H1 (cell line): ENCODE measurements at regions not wholly inside any gene's neighbourhood (a gene's known extent, or its start where the extent isn't known, plus 50 kb on each side); places are given as distances from the start of the nearest gene placed in this dataset.

ENCODE experiments used
- CTCF ChIA-PET: fragments of 300-600 bp; sonication (Branson Sonifier 250); formaldehyde crosslinking; loops from one replicate; lab custom pipeline; 2021; ENCODE audit not compliant: partially characterized antibody; lab: Charles Lee
- POLR2A ChIA-PET: fragments of 300-600 bp; sonication (Branson Sonifier 250); formaldehyde crosslinking; loops from one replicate; lab custom pipeline; 2021; ENCODE audit warnings: inconsistent platforms; ENCODE audit not compliant: partially characterized antibody; lab: Charles Lee
- DNase-seq, 2 experiments: peaks; one replicate each; pipeline versions ENCODE4 v3.0.0 to v3.0.0-alpha.2; 2010 to 2022; ENCODE audit warnings: low spot score in 2 of 2, low read depth in 1 of 2, mixed read lengths in 1 of 2
- FAIRE-seq: peaks from 2 replicates; lab custom pipeline; 2011; peaks lifted over from hg19 to GRCh38; lab: Jason Lieb, UNC
- H2AFZ ChIP-seq: 2 replicates; pipeline ENCODE4 v1.8.1; 2012; ENCODE audit warnings: low read length, inconsistent platforms
- H2AK5ac ChIP-seq: 2 replicates; pipeline ENCODE4 v1.6.1; 2013; ENCODE audit warnings: low read depth, low read length
- H2BK120ac ChIP-seq: replicated peaks from 2 replicates; pipeline ENCODE3; 2013; ENCODE audit warnings: low read depth, low read length, inconsistent platforms
- H2BK12ac ChIP-seq: 2 replicates; pipeline ENCODE4 v1.6.1; 2013; ENCODE audit warnings: low read depth, low read length
- H2BK15ac ChIP-seq: 2 replicates; pipeline ENCODE4 v1.6.1; 2013; ENCODE audit warnings: low read length
- H2BK20ac ChIP-seq: 2 replicates; pipeline ENCODE4 v1.6.1; 2013; ENCODE audit warnings: low read length
- H2BK5ac ChIP-seq: 2 replicates; pipeline ENCODE4 v1.6.1; 2013; ENCODE audit warnings: low read depth, low read length
- H3K14ac ChIP-seq: 2 replicates; pipeline ENCODE4 v1.6.1; 2013; ENCODE audit warnings: inconsistent platforms; ENCODE audit not compliant: insufficient read length
- H3K18ac ChIP-seq: 2 replicates; pipeline ENCODE4 v1.6.1; 2013; ENCODE audit warnings: low read length; ENCODE audit errors: extremely low read depth
- H3K23ac ChIP-seq: 2 replicates; pipeline ENCODE4 v1.6.1; 2013; ENCODE audit warnings: inconsistent platforms; ENCODE audit not compliant: insufficient read length
- H3K23me2 ChIP-seq: 2 replicates; pipeline ENCODE4 v1.6.1; 2013; ENCODE audit warnings: low read depth, low read length
- H3K27ac ChIP-seq: 2 replicates; pipeline ENCODE4 v1.6.1; 2011; ENCODE audit warnings: low read depth, low read length, inconsistent platforms
- H3K27me3 ChIP-seq, 4 experiments: replicated peaks in 1 of 4; 1 replicate in 1 of 4; 2 replicates in 3 of 4; pipeline versions ENCODE4 v1.6.1 to v1.8.1; 2011 to 2013; ENCODE audit warnings: low read length in 3 of 4, mild to moderate bottlenecking in 3 of 4, inconsistent platforms in 2 of 4, mixed read lengths in 2 of 4, moderate library complexity in 1 of 4; ENCODE audit not compliant: control insufficient read depth in 3 of 4, insufficient read depth in 3 of 4; ENCODE audit errors: extremely low read depth in 1 of 4
- H3K36me3 ChIP-seq, 4 experiments: 2 replicates each; pipeline versions ENCODE4 v1.6.1 to v1.8.1; 2011 to 2013; ENCODE audit warnings: mild to moderate bottlenecking in 4 of 4, low read length in 3 of 4, moderate library complexity in 2 of 4, control low read depth in 1 of 4, inconsistent platforms in 1 of 4; ENCODE audit not compliant: insufficient read depth in 4 of 4, control insufficient read depth in 2 of 4
- H3K4ac ChIP-seq: replicated peaks from 2 replicates; pipeline ENCODE3; 2013; ENCODE audit warnings: low read length, low read depth, mixed read lengths, inconsistent platforms; ENCODE audit not compliant: insufficient read length
- H3K4me1 ChIP-seq, 4 experiments: replicated peaks in 1 of 4; 1 replicate in 1 of 4; 2 replicates in 3 of 4; pipeline versions ENCODE4 v1.6.1 to v1.8.1; 2011 to 2013; ENCODE audit warnings: low read length in 3 of 4, inconsistent platforms in 2 of 4, mixed read lengths in 1 of 4; ENCODE audit not compliant: insufficient read depth in 4 of 4, control insufficient read depth in 3 of 4
- H3K4me2 ChIP-seq, 2 experiments: 2 replicates each; pipeline versions ENCODE4 v1.6.1 to v1.8.1; 2011 to 2013; ENCODE audit warnings: low read depth in 2 of 2, low read length in 2 of 2, control low read depth in 1 of 2, inconsistent platforms in 1 of 2, mild to moderate bottlenecking in 1 of 2; ENCODE audit not compliant: insufficient read depth in 1 of 2
- H3K4me3 ChIP-seq, 4 experiments: fragments of 200-600, 300-600 bp in 1 of 4; sonication (generic), shearing (Covaris generic), sonication (Bioruptor Twin) in 1 of 4; 2 replicates each; pipeline versions ENCODE4 v1.5.1 to v1.8.1; 2011 to 2016; ENCODE audit warnings: low read length in 4 of 4, low read depth in 3 of 4, control low read depth in 2 of 4, inconsistent platforms in 2 of 4, mild to moderate bottlenecking in 2 of 4, mixed read lengths in 1 of 4, moderate library complexity in 1 of 4; ENCODE audit not compliant: insufficient read depth in 2 of 4; ENCODE audit errors: extremely low read depth in 1 of 4
- H3K56ac ChIP-seq: replicated peaks from 2 replicates; pipeline ENCODE3; 2013; ENCODE audit warnings: low read depth, mild to moderate bottlenecking, mixed read lengths, low read length, inconsistent platforms; ENCODE audit not compliant: insufficient read length
- H3K79me1 ChIP-seq: 2 replicates; pipeline ENCODE4 v1.6.1; 2013; ENCODE audit warnings: low read depth, low read length, control low read depth
- H3K79me2 ChIP-seq, 2 experiments: 2 replicates each; pipeline versions ENCODE4 v1.6.1 to v1.8.1; 2012 to 2013; ENCODE audit warnings: low read length in 2 of 2, mild to moderate bottlenecking in 2 of 2, inconsistent platforms in 1 of 2; ENCODE audit not compliant: insufficient read depth in 2 of 2, control insufficient read depth in 1 of 2
- H3K9ac ChIP-seq, 4 experiments: replicated peaks in 1 of 4; 1 replicate in 1 of 4; 2 replicates in 3 of 4; pipeline versions ENCODE4 v1.6.1 to v1.8.1; 2011 to 2013; ENCODE audit warnings: low read depth in 3 of 4, low read length in 3 of 4, control low read depth in 2 of 4, mild to moderate bottlenecking in 2 of 4, moderate library complexity in 2 of 4, inconsistent platforms in 1 of 4; ENCODE audit errors: extremely low read depth in 1 of 4
- H3K9me3 ChIP-seq, 2 experiments: 2 replicates each; pipeline versions ENCODE4 v1.6.1 to v1.8.1; 2012 to 2013; ENCODE audit warnings: mild to moderate bottlenecking in 2 of 2, moderate library complexity in 2 of 2, control low read depth in 1 of 2, inconsistent platforms in 1 of 2, low read depth in 1 of 2, low read length in 1 of 2, mixed read lengths in 1 of 2; ENCODE audit not compliant: insufficient read depth in 2 of 2
- H4K20me1 ChIP-seq, 2 experiments: replicated peaks in 1 of 2; 2 replicates each; pipeline versions ENCODE3 to v1.8.1; 2011 to 2013; ENCODE audit warnings: inconsistent platforms in 2 of 2, low read length in 2 of 2, mild to moderate bottlenecking in 1 of 2; ENCODE audit not compliant: insufficient read depth in 2 of 2, control insufficient read depth in 1 of 2
- H4K5ac ChIP-seq: 2 replicates; pipeline ENCODE4 v1.6.1; 2013; ENCODE audit warnings: low read length, low read depth, mixed read lengths, inconsistent platforms; ENCODE audit not compliant: insufficient read length
- H4K8ac ChIP-seq: 2 replicates; pipeline ENCODE4 v1.8.0; 2013; ENCODE audit warnings: mild to moderate bottlenecking, moderate library complexity, low read length, inconsistent platforms; ENCODE audit not compliant: insufficient read depth; ENCODE audit errors: extremely low read depth
- H4K91ac ChIP-seq: replicated peaks from 2 replicates; pipeline ENCODE3; 2013; ENCODE audit warnings: low read length, mixed read lengths, inconsistent platforms; ENCODE audit not compliant: insufficient read length
- BRCA1 ChIP-seq: IDR thresholded peaks from 2 replicates; pipeline ENCODE4 v1.6.1; 2012; ENCODE audit warnings: low read depth, low read length, improper control_type of control experiment
- CBX8 ChIP-seq: fragments of 300-800, 300-1000 bp; sonication (generic); IDR thresholded peaks from 2 replicates; pipeline ENCODE4 v1.7.1; 2016; ENCODE audit warnings: low read depth, low read length, borderline replicate concordance
- CHD2 ChIP-seq: IDR thresholded peaks from 2 replicates; pipeline ENCODE4 v1.6.1; 2012; ENCODE audit warnings: low read length, improper control_type of control experiment
- CREB1 ChIP-seq: IDR thresholded peaks from 2 replicates; pipeline ENCODE4 v1.6.1; 2012; ENCODE audit warnings: inconsistent platforms
- HDAC2 ChIP-seq, 2 experiments: fragments of 300-600 bp in 1 of 2; sonication (generic) in 1 of 2; IDR thresholded peaks; 2 replicates each; pipeline ENCODE4 v1.6.1; 2011 to 2012; ENCODE audit warnings: low read depth in 2 of 2, low read length in 2 of 2, mild to moderate bottlenecking in 2 of 2, moderate library complexity in 2 of 2, borderline replicate concordance in 1 of 2, inconsistent platforms in 1 of 2
- PHF8 ChIP-seq: fragments of 200-600 bp; sonication (generic); conservative IDR thresholded peaks from 2 replicates; pipeline ENCODE4 v1.7.1; 2012; ENCODE audit warnings: low read depth, mild to moderate bottlenecking, inconsistent platforms, low read length, moderate library complexity
- RFX5 ChIP-seq: IDR thresholded peaks from 2 replicates; pipeline ENCODE4 v1.6.1; 2011; ENCODE audit warnings: low read depth, low read length, improper control_type of control experiment, borderline replicate concordance
- SUZ12 ChIP-seq: fragments of 200-600 bp; sonication (generic); IDR thresholded peaks from 2 replicates; pipeline ENCODE4 v1.6.1; 2012; ENCODE audit warnings: mild to moderate bottlenecking, inconsistent platforms, low read length, moderate library complexity, mixed read lengths
- TAF1 ChIP-seq: IDR thresholded peaks from 2 replicates; pipeline ENCODE4 v1.6.1; 2011; ENCODE audit warnings: mild to moderate bottlenecking, low read depth, low read length
- TEAD4 ChIP-seq: IDR thresholded peaks from 2 replicates; pipeline ENCODE4 v1.6.1; 2012; ENCODE audit warnings: low read depth, low read length, inconsistent platforms, mixed read lengths
- ZNF274 ChIP-seq: IDR thresholded peaks from 2 replicates; pipeline ENCODE4 v1.7.0; 2012; ENCODE audit warnings: low read length, borderline replicate concordance; ENCODE audit errors: extremely low read depth
- WGBS, 2 experiments: shearing (Covaris generic) in 1 of 2; methylation state at CpG; one replicate each; pipeline versions ENCODE4 v1.1.6 to v1.1.7; 2013 to 2015; ENCODE audit warnings: low lambda C conversion rate in 2 of 2, mixed read lengths in 2 of 2, inconsistent platforms in 1 of 2, low coverage in 1 of 2, missing lambda C conversion rate in 1 of 2; ENCODE audit not compliant: insufficient replicate concordance in 2 of 2, insufficient coverage in 1 of 2, insufficient read length in 1 of 2; ENCODE audit errors: extremely low coverage in 1 of 2, missing lambda C conversion rate in 1 of 2; 5-methylcytosine and 5-hydroxymethylcytosine counted together

GRCh38 chr2:107359021-107359420, 467.7 kb upstream of the RGPD4 start:
- Histone ChIP-seq H3K14ac (no peak overlapping the region), H3K36me3 (no peaks in the 10 kb centered on the region), H3K4me2 (no peak overlapping the region), H3K23ac (no peak overlapping the region), H3K18ac (no peak overlapping the region), H4K5ac (no peak overlapping the region), H3K4me3 (no peak overlapping the region), H4K91ac (no peak overlapping the region), H3K9ac (no peak overlapping the region), H2AK5ac (no peak overlapping the region), H3K27me3 (no peaks in the 10 kb centered on the region), H3K56ac (no peak overlapping the region), H3K4me1 (no peaks in the 10 kb centered on the region), H2AFZ (no peak overlapping the region), H2BK15ac (no peak overlapping the region), H3K79me1 (no peaks in the 10 kb centered on the region), H3K4ac (no peak overlapping the region), H2BK20ac (no peak overlapping the region), H4K8ac (no peak overlapping the region), H3K9me3 (no peaks in the 10 kb centered on the region), H2BK5ac (no peak overlapping the region), H3K27ac (no peak overlapping the region), H2BK120ac (no peak overlapping the region), H2BK12ac (no peak overlapping the region), H3K23me2 (no peaks in the 10 kb centered on the region), H4K20me1 (no peaks in the 10 kb centered on the region), H3K79me2 (no peaks in the 10 kb centered on the region)
- ChIA-PET POLR2A (no interaction called here), CTCF (interaction anchor here (1.2 kb wide), 1 partner anchor 22 kb away, joined by 3 read pairs; no protein-coding TSS in a partner anchor)
- DNase-seq (no peak), FAIRE-seq (no peak)
- TF ChIP-seq CREB1 (no peak), TAF1 (no peak), HDAC2 (IDR thresholded peaks at IDR 0.05; ENCODE audit: borderline replicate concordance in 1 of 2, low read depth in 2 of 2, low read length in 2 of 2) (no peak), CBX8 (no peak), SUZ12 (no peak), PHF8 (no peak), BRCA1 (no peak), RFX5 (no peak), CHD2 (no peak), ZNF274 (no peak), TEAD4 (no peak)
- WGBS, 2 experiments: 99% methylated on average over 4 of the region's 4 CpGs; no CpG with 5 or more reads in 1 of the 2 experiments
